Lower lobe of right lung (tissue), 2 donors: ENCODE measurements at regions not wholly inside any gene's neighbourhood (a gene's known extent, or its start where the extent isn't known, plus 50 kb on each side); places are given as distances from the start of the nearest gene placed in this dataset.

Source experiments
- ATAC-seq, 2 donors: fragments of 200-7000 bp; cut with Tn5 transposase; one replicate each; pipeline ENCODE4 v1.9.1; 2020 to 2022; ENCODE audit warnings: mild to moderate bottlenecking in 2 of 2, moderate library complexity in 2 of 2
- DNase-seq: peaks from one replicate; pipeline ENCODE4 v3.0.0-alpha.2; 2020
- H3K27ac ChIP-seq: fragments of 200-600 bp; one replicate; pipeline ENCODE4 v1.8.0; 2022
- H3K27me3 ChIP-seq: fragments of 200-600 bp; one replicate; pipeline ENCODE4 v1.8.0; 2022; ENCODE audit warnings: low read depth
- H3K36me3 ChIP-seq: fragments of 200-600 bp; one replicate; pipeline ENCODE4 v1.8.0; 2022; ENCODE audit warnings: mild to moderate bottlenecking
- H3K4me1 ChIP-seq: fragments of 200-600 bp; one replicate; pipeline ENCODE4 v1.8.0; 2022
- H3K4me3 ChIP-seq: fragments of 200-600 bp; one replicate; pipeline ENCODE4 v1.8.0; 2022; ENCODE audit warnings: mild to moderate bottlenecking
- H3K9me3 ChIP-seq: fragments of 200-600 bp; one replicate; pipeline ENCODE4 v1.8.0; 2022
- CTCF ChIP-seq: fragments of 200-600 bp; IDR thresholded peaks from one replicate; pipeline ENCODE4 v1.8.0; 2022; ENCODE audit warnings: antibody characterized with exemption, mild to moderate bottlenecking
- intact Hi-C: fragments of 100-400 bp; cut with DNase I; formaldehyde crosslinking; loops from one replicate; pipeline ENCODE4 v1.11.0; 2022
- donor health status: DM: no; HTN: yes; CAD: no; lungs with severe emphysema.

- TF ChIP-seq CTCF: no peak
- H3K36me3 ChIP-seq: no peaks in the 10 kb centered on the region
- intact Hi-C loops: no loop called here
- no peaks in the 10 kb centered on the region for H3K9me3 ChIP-seq
- no peak overlapping the region for H3K27ac ChIP-seq
- H3K4me3 ChIP-seq: no peak overlapping the region
- no peaks in the 10 kb centered on the region for H3K4me1 ChIP-seq
- no peaks in the 10 kb centered on the region for H3K27me3 ChIP-seq
- ATAC-seq (no peak), DNase-seq (no peak)
These were observed 169.8 kb upstream of the SPRY2 start for GRCh38 chr13:80510686-80511085.

GRCh38 chr13:80509264-80509663 lies 168.3 kb upstream of the SPRY2 start:
- H3K9me3 ChIP-seq: no peaks in the 10 kb centered on the region
- no peak for TF ChIP-seq CTCF
- no peaks in the 10 kb centered on the region for H3K36me3 ChIP-seq
- DNase-seq: no peak
- ATAC-seq: no peak
- H3K4me1 ChIP-seq: no peaks in the 10 kb centered on the region
- no peaks in the 10 kb centered on the region for H3K27me3 ChIP-seq
- intact Hi-C loops: no loop called here
- no peak overlapping the region for H3K27ac ChIP-seq
- H3K4me3 ChIP-seq: no peak overlapping the region

- intact Hi-C loops: no loop called here
- Histone ChIP-seq H3K9me3 (no peaks in the 10 kb centered on the region), H3K27me3 (no peaks in the 10 kb centered on the region), H3K4me3 (no peak overlapping the region), H3K36me3 (no peaks in the 10 kb centered on the region), H3K27ac (no peak overlapping the region), H3K4me1 (no peaks in the 10 kb centered on the region)
- TF ChIP-seq CTCF: no peak
- no peak for DNase-seq
- ATAC-seq: no peak
These were observed 167.1 kb upstream of the SPRY2 start for GRCh38 chr13:80508031-80508430.

- H3K36me3 ChIP-seq: no peaks in the 10 kb centered on the region
- ATAC-seq (no peak), DNase-seq (no peak)
- no peaks in the 10 kb centered on the region for H3K27me3 ChIP-seq
- H3K4me3 ChIP-seq: no peak overlapping the region
- no peaks in the 10 kb centered on the region for H3K4me1 ChIP-seq
- no peaks in the 10 kb centered on the region for H3K9me3 ChIP-seq
- TF ChIP-seq CTCF: no peak
- no peak overlapping the region for H3K27ac ChIP-seq
- intact Hi-C loops: no loop called here
These were observed 163.5 kb upstream of the SPRY2 start for GRCh38 chr13:80504453-80504852.

GRCh38 chr13:80502359-80502758 lies 161.4 kb upstream of the SPRY2 start:
- Histone ChIP-seq H3K9me3 (no peaks in the 10 kb centered on the region), H3K36me3 (no peaks in the 10 kb centered on the region), H3K27ac (no peak overlapping the region), H3K27me3 (no peaks in the 10 kb centered on the region), H3K4me1 (no peaks in the 10 kb centered on the region), H3K4me3 (no peak overlapping the region)
- DNase-seq (no peak), ATAC-seq (no peak)
- TF ChIP-seq CTCF: no peak
- intact Hi-C loops: no loop called here

GRCh38 chr13:80501556-80501955 lies 160.6 kb upstream of the SPRY2 start:
- Histone ChIP-seq H3K27ac (no peak overlapping the region), H3K27me3 (no peaks in the 10 kb centered on the region), H3K4me3 (no peak overlapping the region), H3K9me3 (no peaks in the 10 kb centered on the region), H3K36me3 (no peaks in the 10 kb centered on the region), H3K4me1 (no peaks in the 10 kb centered on the region)
- ATAC-seq: no peak
- TF ChIP-seq CTCF: no peak
- no peak for DNase-seq
- intact Hi-C loops: no loop called here
